Activated CD4-positive, alpha-beta memory T cell treated with anti-CD3 and anti-CD28 coated beads, Interleukin-2, amount 10 ng/mL, durations not matched to agents 7 days and 5 days (primary cell): ENCODE measurements at regions not wholly inside any gene's neighbourhood (a gene's known extent, or its start where the extent isn't known, plus 50 kb on each side); places are given as distances from the start of the nearest gene placed in this dataset.

Experiments
- CTCF ChIA-PET: fragments of 350-600 bp; sonication (Branson Sonifier 250); formaldehyde crosslinking; loops from one replicate; lab custom pipeline; 2021; ENCODE audit warnings: antibody characterized with exemption, inconsistent platforms; lab: Charles Lee
- POLR2A ChIA-PET: fragments of 350-600 bp; sonication (Branson Sonifier 250); formaldehyde crosslinking; loops from one replicate; lab custom pipeline; 2021; ENCODE audit warnings: antibody characterized with exemption; lab: Charles Lee
- DNase-seq: peaks from one replicate; pipeline ENCODE4 v3.0.0-alpha.2; 2020
- H3K27ac Mint-ChIP-seq: one replicate; pipeline ENCODE4 v1.8.0; 2021; ENCODE audit warnings: mild to moderate bottlenecking, mixed read lengths
- H3K27me3 Mint-ChIP-seq: one replicate; pipeline ENCODE4 v1.8.0; 2021; ENCODE audit warnings: mixed read lengths
- H3K36me3 Mint-ChIP-seq: one replicate; pipeline ENCODE4 v1.8.0; 2021; ENCODE audit warnings: low read depth, mixed read lengths
- H3K4me1 Mint-ChIP-seq: one replicate; pipeline ENCODE4 v1.8.0; 2021; ENCODE audit warnings: mixed read lengths
- H3K4me3 Mint-ChIP-seq: one replicate; pipeline ENCODE4 v1.8.0; 2021; ENCODE audit warnings: mild to moderate bottlenecking, mixed read lengths
- H3K9me3 Mint-ChIP-seq: one replicate; pipeline ENCODE4 v1.8.0; 2021; ENCODE audit warnings: mixed read lengths

GRCh38 chr2:153386481-153386897 is 92.1 kb downstream of the RPRM start:
- no peaks in the 10 kb centered on the region for H3K4me1 Mint-ChIP-seq

GRCh38 chr2:153373510-153374279 is 104.9 kb downstream of the RPRM start:
- Mint-ChIP-seq H3K9me3 (no peaks in the 10 kb centered on the region), H3K36me3 (no peaks in the 10 kb centered on the region), H3K4me3 (no peak overlapping the region), H3K27ac (no peak overlapping the region), H3K4me1 (no peaks in the 10 kb centered on the region), H3K27me3 (no peaks in the 10 kb centered on the region)
- CTCF ChIA-PET: no interaction called here
- DNase-seq: no peak
- POLR2A ChIA-PET: interaction anchor here (0.5 kb wide), 1 partner anchor 775 kb away, joined by 3 read pairs; no protein-coding TSS in a partner anchor

More at GRCh38 chr2:153386481-153386897, 92.1 kb downstream of the RPRM start:
- Mint-ChIP-seq H3K36me3 (no peaks in the 10 kb centered on the region), H3K4me3 (no peak overlapping the region), H3K9me3 (no peaks in the 10 kb centered on the region), H3K27me3 (no peaks in the 10 kb centered on the region), H3K27ac (no peak overlapping the region)
- DNase-seq: no peak
- ChIA-PET CTCF (no interaction called here), POLR2A (no interaction called here)

- Mint-ChIP-seq H3K36me3 (no peaks in the 10 kb centered on the region), H3K4me1 (no peaks in the 10 kb centered on the region), H3K9me3 (peaks cover 3% of the 10 kb centered on the region), H3K27me3 (no peaks in the 10 kb centered on the region), H3K27ac (no peak overlapping the region), H3K4me3 (no peak overlapping the region)
- POLR2A ChIA-PET: no interaction called here
- DNase-seq: no peak
- CTCF ChIA-PET: no interaction called here
These were observed 118.3 kb downstream of the RPRM start for GRCh38 chr2:153360239-153360638.

- ChIA-PET POLR2A (no interaction called here), CTCF (no interaction called here)
- DNase-seq: no peak
- H3K36me3 Mint-ChIP-seq: no peaks in the 10 kb centered on the region
- H3K9me3 Mint-ChIP-seq: no peaks in the 10 kb centered on the region
- H3K4me3 Mint-ChIP-seq: no peak overlapping the region
- no peak overlapping the region for H3K27ac Mint-ChIP-seq
- no peaks in the 10 kb centered on the region for H3K27me3 Mint-ChIP-seq
- no peaks in the 10 kb centered on the region for H3K4me1 Mint-ChIP-seq
These were observed 124.2 kb downstream of the RPRM start for GRCh38 chr2:153354377-153354776.

GRCh38 chr2:153349603-153350002 is 129.0 kb downstream of the RPRM start:
- Mint-ChIP-seq H3K27ac (no peak overlapping the region), H3K9me3 (no peaks in the 10 kb centered on the region)

GRCh38 chr2:153347818-153348495 is 130.6 kb downstream of the RPRM start:
- Mint-ChIP-seq H3K36me3 (no peaks in the 10 kb centered on the region), H3K4me3 (no peak overlapping the region), H3K4me1 (no peaks in the 10 kb centered on the region), H3K27ac (no peak overlapping the region), H3K9me3 (no peaks in the 10 kb centered on the region), H3K27me3 (no peaks in the 10 kb centered on the region)
- DNase-seq: no peak
- POLR2A ChIA-PET: no interaction called here
- CTCF ChIA-PET: no interaction called here

More at GRCh38 chr2:153349603-153350002, 129.0 kb downstream of the RPRM start:
- DNase-seq: no peak
- Mint-ChIP-seq H3K4me1 (no peaks in the 10 kb centered on the region), H3K27me3 (no peaks in the 10 kb centered on the region), H3K4me3 (no peak overlapping the region), H3K36me3 (no peaks in the 10 kb centered on the region)
- CTCF ChIA-PET: no interaction called here
- POLR2A ChIA-PET: interaction anchor here (0.6 kb wide), 1 partner anchor 8 kb away, joined by 3 read pairs; no protein-coding TSS in a partner anchor

GRCh38 chr2:153320879-153321278 is 157.7 kb downstream of the RPRM start:
- DNase-seq: no peak
- Mint-ChIP-seq H3K27me3 (no peaks in the 10 kb centered on the region), H3K36me3 (no peaks in the 10 kb centered on the region), H3K27ac (no peak overlapping the region), H3K9me3 (peaks cover 4% of the 10 kb centered on the region), H3K4me1 (no peaks in the 10 kb centered on the region), H3K4me3 (no peak overlapping the region)
- ChIA-PET CTCF (no interaction called here), POLR2A (no interaction called here)

GRCh38 chr2:153311432-153311831 is 167.1 kb downstream of the RPRM start:
- CTCF ChIA-PET: no interaction called here
- H3K36me3 Mint-ChIP-seq: no peaks in the 10 kb centered on the region
- H3K27me3 Mint-ChIP-seq: no peaks in the 10 kb centered on the region
- H3K4me3 Mint-ChIP-seq: no peak overlapping the region
- H3K27ac Mint-ChIP-seq: no peak overlapping the region
- POLR2A ChIA-PET: no interaction called here
- H3K9me3 Mint-ChIP-seq: peaks cover 2% of the 10 kb centered on the region
- H3K4me1 Mint-ChIP-seq: no peaks in the 10 kb centered on the region
- DNase-seq: no peak

- H3K4me3 Mint-ChIP-seq: no peak overlapping the region
- no peaks in the 10 kb centered on the region for H3K36me3 Mint-ChIP-seq
- ChIA-PET POLR2A (no interaction called here), CTCF (no interaction called here)
- no peak for DNase-seq
- no peaks in the 10 kb centered on the region for H3K27me3 Mint-ChIP-seq
- H3K9me3 Mint-ChIP-seq: peaks cover 2% of the 10 kb centered on the region
- H3K27ac Mint-ChIP-seq: no peak overlapping the region
- no peaks in the 10 kb centered on the region for H3K4me1 Mint-ChIP-seq
These were observed 170.1 kb downstream of the RPRM start for GRCh38 chr2:153308466-153308865.

GRCh38 chr2:153307223-153307622 is 171.3 kb downstream of the RPRM start:
- H3K4me1 Mint-ChIP-seq: no peaks in the 10 kb centered on the region
- H3K27me3 Mint-ChIP-seq: no peaks in the 10 kb centered on the region
- no peak overlapping the region for H3K4me3 Mint-ChIP-seq
- no peaks in the 10 kb centered on the region for H3K9me3 Mint-ChIP-seq
- no peak for DNase-seq
- H3K27ac Mint-ChIP-seq: no peak overlapping the region
- ChIA-PET CTCF (no interaction called here), POLR2A (no interaction called here)
- H3K36me3 Mint-ChIP-seq: no peaks in the 10 kb centered on the region

- no peaks in the 10 kb centered on the region for H3K36me3 Mint-ChIP-seq
- H3K4me3 Mint-ChIP-seq: no peak overlapping the region
- H3K27me3 Mint-ChIP-seq: no peaks in the 10 kb centered on the region
- no peak overlapping the region for H3K27ac Mint-ChIP-seq
- H3K9me3 Mint-ChIP-seq: no peaks in the 10 kb centered on the region
- H3K4me1 Mint-ChIP-seq: no peaks in the 10 kb centered on the region
- ChIA-PET POLR2A (no interaction called here), CTCF (no interaction called here)
- no peak for DNase-seq
These were observed 178.8 kb downstream of the RPRM start for GRCh38 chr2:153299809-153300208.

GRCh38 chr2:153299217-153299616 is 179.3 kb downstream of the RPRM start:
- Mint-ChIP-seq H3K27ac (no peak overlapping the region), H3K4me3 (no peak overlapping the region), H3K9me3 (no peaks in the 10 kb centered on the region), H3K4me1 (no peaks in the 10 kb centered on the region), H3K36me3 (no peaks in the 10 kb centered on the region), H3K27me3 (no peaks in the 10 kb centered on the region)
- CTCF ChIA-PET: no interaction called here
- DNase-seq: no peak
- POLR2A ChIA-PET: no interaction called here

- Mint-ChIP-seq H3K36me3 (no peaks in the 10 kb centered on the region), H3K27me3 (no peaks in the 10 kb centered on the region), H3K4me3 (no peak overlapping the region), H3K27ac (no peak overlapping the region), H3K9me3 (no peaks in the 10 kb centered on the region), H3K4me1 (no peaks in the 10 kb centered on the region)
- CTCF ChIA-PET: interaction anchor here (0.6 kb wide), 1 partner anchor 202 kb away, joined by 3 read pairs; no protein-coding TSS in a partner anchor
- POLR2A ChIA-PET: no interaction called here
- no peak for DNase-seq
These were observed 184.3 kb downstream of the RPRM start for GRCh38 chr2:153294199-153294786.
